GM23338 (cell line): ENCODE measurements at regions not wholly inside any gene's neighbourhood (a gene's known extent, or its start where the extent isn't known, plus 50 kb on each side); places are given as distances from the start of the nearest gene placed in this dataset.

ENCODE experiments used
- ATAC-seq: fragments of 200-7000 bp; cut with Tn5 transposase; 3 replicates; pipeline ENCODE4 v1.9.1; 2020
- DNase-seq: peaks from one replicate; pipeline ENCODE4 v3.0.0-alpha.2; 2015; ENCODE audit warnings: low spot score
- H2AFZ ChIP-seq: fragments of 200-600 bp; sonication (generic); 2 replicates; pipeline ENCODE4 v1.8.0; 2016; ENCODE audit warnings: antibody characterized with exemption, mild to moderate bottlenecking, moderate library complexity
- H3F3A ChIP-seq: fragments of 200-600 bp; sonication (generic); replicated peaks from 2 replicates; pipeline ENCODE4 v1.8.0; 2017; ENCODE audit warnings: antibody characterized with exemption, mixed run types, low read depth
- H3K27ac ChIP-seq: fragments of 200-600 bp; sonication (generic); 2 replicates; pipeline ENCODE4 v1.6.1; 2016; ENCODE audit warnings: low read depth
- H3K27me3 ChIP-seq: fragments of 200-600 bp; sonication (generic); 2 replicates; pipeline ENCODE4 v1.8.0; 2016; ENCODE audit warnings: mild to moderate bottlenecking, mixed run types, moderate library complexity; ENCODE audit not compliant: insufficient read depth
- H3K36me3 ChIP-seq: fragments of 200-600 bp; sonication (generic); 2 replicates; pipeline ENCODE4 v1.8.0; 2016; ENCODE audit warnings: mild to moderate bottlenecking; ENCODE audit not compliant: insufficient read depth
- H3K4me1 ChIP-seq: fragments of 200-600 bp; sonication (generic); 2 replicates; pipeline ENCODE4 v1.8.0; 2016; ENCODE audit warnings: mild to moderate bottlenecking, moderate library complexity; ENCODE audit not compliant: insufficient read depth
- H3K4me2 ChIP-seq: fragments of 200-600 bp; sonication (generic); 2 replicates; pipeline ENCODE4 v1.7.1; 2017; ENCODE audit warnings: mixed run types
- H3K4me3 ChIP-seq: fragments of 200-600 bp; sonication (generic); 2 replicates; pipeline ENCODE4 v1.6.1; 2016; ENCODE audit warnings: mixed run types
- H3K79me2 ChIP-seq: fragments of 200-600 bp; sonication (generic); replicated peaks from 2 replicates; pipeline ENCODE4 v1.8.0; 2017; ENCODE audit warnings: mild to moderate bottlenecking; ENCODE audit not compliant: insufficient read depth
- H3K9me2 ChIP-seq: fragments of 200-600 bp; sonication (generic); 2 replicates; pipeline ENCODE4 v1.8.0; 2017; ENCODE audit not compliant: insufficient read depth
- H4K20me1 ChIP-seq: fragments of 200-600 bp; sonication (generic); replicated peaks from 2 replicates; pipeline ENCODE4 v1.8.0; 2017; ENCODE audit warnings: mild to moderate bottlenecking; ENCODE audit not compliant: insufficient read depth
- H3K27ac Mint-ChIP-seq: 2 replicates; pipeline ENCODE4 v1.8.0; 2020; ENCODE audit warnings: inconsistent platforms, mild to moderate bottlenecking, moderate library complexity, mixed read lengths
- H3K27me3 Mint-ChIP-seq: 3 replicates; pipeline ENCODE4 v1.8.0; 2022; ENCODE audit warnings: low read depth, mild to moderate bottlenecking, moderate library complexity, mixed read lengths, inconsistent platforms; ENCODE audit not compliant: insufficient read depth, poor library complexity
- H3K36me3 Mint-ChIP-seq: 3 replicates; pipeline ENCODE4 v1.8.0; 2021; ENCODE audit warnings: low read depth, mild to moderate bottlenecking, inconsistent platforms, moderate library complexity, mixed read lengths
- H3K4me1 Mint-ChIP-seq: 3 replicates; pipeline ENCODE4 v1.8.0; 2020; ENCODE audit warnings: mild to moderate bottlenecking, inconsistent platforms, mixed read lengths
- H3K4me3 Mint-ChIP-seq: 3 replicates; pipeline ENCODE4 v1.8.0; 2021; ENCODE audit warnings: moderate library complexity, mild to moderate bottlenecking, inconsistent platforms, mixed read lengths
- H3K9me3 Mint-ChIP-seq: 3 replicates; pipeline ENCODE4 v1.8.0; 2020; ENCODE audit warnings: moderate library complexity, mild to moderate bottlenecking, inconsistent platforms, mixed read lengths
- CREB1 ChIP-seq: fragments of 250-450 bp; sonication (Bioruptor Pico); IDR thresholded peaks from 2 replicates; pipeline ENCODE4 v1.5.0; 2020; ENCODE audit warnings: low read depth, mild to moderate bottlenecking, moderate library complexity
- EZH2 ChIP-seq: fragments of 200-600 bp; sonication (generic); IDR thresholded peaks from one replicate; pipeline ENCODE4 v1.8.0; 2017; ENCODE audit warnings: antibody characterized with exemption, mild to moderate bottlenecking, low read depth; ENCODE audit not compliant: unreplicated experiment
- NANOG ChIP-seq: IDR thresholded peaks from 2 replicates; pipeline ENCODE4 v1.6.1; 2016; ENCODE audit warnings: antibody characterized with exemption, borderline replicate concordance
- POLR2AphosphoS5 ChIP-seq: IDR thresholded peaks from 2 replicates; pipeline ENCODE4 v1.6.1; 2016; ENCODE audit warnings: antibody characterized with exemption, low read depth
- STAT1 ChIP-seq: IDR thresholded peaks from one replicate; pipeline ENCODE4 v1.6.1; 2016; ENCODE audit warnings: antibody characterized with exemption; ENCODE audit not compliant: unreplicated experiment
- ZNF114 ChIP-seq: fragments of 250-450 bp; sonication (Bioruptor Pico); IDR thresholded peaks from 2 replicates; pipeline ENCODE4 v1.5.0; 2020; ENCODE audit warnings: mild to moderate bottlenecking, moderate library complexity
- TF ChIP-seq, protein P1 (sequence below), 2 experiments: fragments of 200-600 bp in 1 of 2; sonication (generic) in 1 of 2; conservative IDR thresholded peaks; 2 replicates each; pipeline versions ENCODE4 v1.5.1 to v1.6.1; 2016 to 2017; ENCODE audit warnings: antibody characterized with exemption in 2 of 2, low read depth in 2 of 2, mild to moderate bottlenecking in 2 of 2, moderate library complexity in 1 of 2
- TF ChIP-seq, protein P2 (sequence below): fragments of 250-450 bp; sonication (Bioruptor Pico); IDR thresholded peaks from 2 replicates; pipeline ENCODE4 v1.5.0; 2020; ENCODE audit warnings: mild to moderate bottlenecking, moderate library complexity

DNA sequence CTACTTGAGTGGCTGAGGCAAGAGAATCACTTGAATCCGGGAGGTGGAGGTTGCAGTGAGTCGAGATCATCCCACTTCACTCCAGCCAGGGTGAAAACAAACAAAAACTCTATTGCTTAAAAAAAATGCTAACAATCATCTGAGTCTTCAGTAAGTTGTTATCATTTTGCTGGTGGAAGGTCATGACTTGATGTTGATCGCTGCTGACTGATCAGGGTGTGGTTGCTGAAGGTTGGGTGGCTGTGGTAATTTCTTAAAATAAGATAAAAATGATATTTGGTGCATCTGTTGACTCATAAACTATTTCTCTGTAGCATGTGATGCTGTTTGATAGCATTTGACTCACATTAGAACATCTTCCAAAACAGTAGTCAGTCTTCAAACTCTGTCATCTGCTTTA lies 349.4 kb upstream of the PAPPA start:
- TF ChIP-seq, protein P1, sequence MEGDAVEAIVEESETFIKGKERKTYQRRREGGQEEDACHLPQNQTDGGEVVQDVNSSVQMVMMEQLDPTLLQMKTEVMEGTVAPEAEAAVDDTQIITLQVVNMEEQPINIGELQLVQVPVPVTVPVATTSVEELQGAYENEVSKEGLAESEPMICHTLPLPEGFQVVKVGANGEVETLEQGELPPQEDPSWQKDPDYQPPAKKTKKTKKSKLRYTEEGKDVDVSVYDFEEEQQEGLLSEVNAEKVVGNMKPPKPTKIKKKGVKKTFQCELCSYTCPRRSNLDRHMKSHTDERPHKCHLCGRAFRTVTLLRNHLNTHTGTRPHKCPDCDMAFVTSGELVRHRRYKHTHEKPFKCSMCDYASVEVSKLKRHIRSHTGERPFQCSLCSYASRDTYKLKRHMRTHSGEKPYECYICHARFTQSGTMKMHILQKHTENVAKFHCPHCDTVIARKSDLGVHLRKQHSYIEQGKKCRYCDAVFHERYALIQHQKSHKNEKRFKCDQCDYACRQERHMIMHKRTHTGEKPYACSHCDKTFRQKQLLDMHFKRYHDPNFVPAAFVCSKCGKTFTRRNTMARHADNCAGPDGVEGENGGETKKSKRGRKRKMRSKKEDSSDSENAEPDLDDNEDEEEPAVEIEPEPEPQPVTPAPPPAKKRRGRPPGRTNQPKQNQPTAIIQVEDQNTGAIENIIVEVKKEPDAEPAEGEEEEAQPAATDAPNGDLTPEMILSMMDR (conservative IDR thresholded peaks at IDR 0.05; ENCODE audit: low read depth in 2 of 2) = no peak
- no peak for TF ChIP-seq STAT1
- TF ChIP-seq, protein P2, sequence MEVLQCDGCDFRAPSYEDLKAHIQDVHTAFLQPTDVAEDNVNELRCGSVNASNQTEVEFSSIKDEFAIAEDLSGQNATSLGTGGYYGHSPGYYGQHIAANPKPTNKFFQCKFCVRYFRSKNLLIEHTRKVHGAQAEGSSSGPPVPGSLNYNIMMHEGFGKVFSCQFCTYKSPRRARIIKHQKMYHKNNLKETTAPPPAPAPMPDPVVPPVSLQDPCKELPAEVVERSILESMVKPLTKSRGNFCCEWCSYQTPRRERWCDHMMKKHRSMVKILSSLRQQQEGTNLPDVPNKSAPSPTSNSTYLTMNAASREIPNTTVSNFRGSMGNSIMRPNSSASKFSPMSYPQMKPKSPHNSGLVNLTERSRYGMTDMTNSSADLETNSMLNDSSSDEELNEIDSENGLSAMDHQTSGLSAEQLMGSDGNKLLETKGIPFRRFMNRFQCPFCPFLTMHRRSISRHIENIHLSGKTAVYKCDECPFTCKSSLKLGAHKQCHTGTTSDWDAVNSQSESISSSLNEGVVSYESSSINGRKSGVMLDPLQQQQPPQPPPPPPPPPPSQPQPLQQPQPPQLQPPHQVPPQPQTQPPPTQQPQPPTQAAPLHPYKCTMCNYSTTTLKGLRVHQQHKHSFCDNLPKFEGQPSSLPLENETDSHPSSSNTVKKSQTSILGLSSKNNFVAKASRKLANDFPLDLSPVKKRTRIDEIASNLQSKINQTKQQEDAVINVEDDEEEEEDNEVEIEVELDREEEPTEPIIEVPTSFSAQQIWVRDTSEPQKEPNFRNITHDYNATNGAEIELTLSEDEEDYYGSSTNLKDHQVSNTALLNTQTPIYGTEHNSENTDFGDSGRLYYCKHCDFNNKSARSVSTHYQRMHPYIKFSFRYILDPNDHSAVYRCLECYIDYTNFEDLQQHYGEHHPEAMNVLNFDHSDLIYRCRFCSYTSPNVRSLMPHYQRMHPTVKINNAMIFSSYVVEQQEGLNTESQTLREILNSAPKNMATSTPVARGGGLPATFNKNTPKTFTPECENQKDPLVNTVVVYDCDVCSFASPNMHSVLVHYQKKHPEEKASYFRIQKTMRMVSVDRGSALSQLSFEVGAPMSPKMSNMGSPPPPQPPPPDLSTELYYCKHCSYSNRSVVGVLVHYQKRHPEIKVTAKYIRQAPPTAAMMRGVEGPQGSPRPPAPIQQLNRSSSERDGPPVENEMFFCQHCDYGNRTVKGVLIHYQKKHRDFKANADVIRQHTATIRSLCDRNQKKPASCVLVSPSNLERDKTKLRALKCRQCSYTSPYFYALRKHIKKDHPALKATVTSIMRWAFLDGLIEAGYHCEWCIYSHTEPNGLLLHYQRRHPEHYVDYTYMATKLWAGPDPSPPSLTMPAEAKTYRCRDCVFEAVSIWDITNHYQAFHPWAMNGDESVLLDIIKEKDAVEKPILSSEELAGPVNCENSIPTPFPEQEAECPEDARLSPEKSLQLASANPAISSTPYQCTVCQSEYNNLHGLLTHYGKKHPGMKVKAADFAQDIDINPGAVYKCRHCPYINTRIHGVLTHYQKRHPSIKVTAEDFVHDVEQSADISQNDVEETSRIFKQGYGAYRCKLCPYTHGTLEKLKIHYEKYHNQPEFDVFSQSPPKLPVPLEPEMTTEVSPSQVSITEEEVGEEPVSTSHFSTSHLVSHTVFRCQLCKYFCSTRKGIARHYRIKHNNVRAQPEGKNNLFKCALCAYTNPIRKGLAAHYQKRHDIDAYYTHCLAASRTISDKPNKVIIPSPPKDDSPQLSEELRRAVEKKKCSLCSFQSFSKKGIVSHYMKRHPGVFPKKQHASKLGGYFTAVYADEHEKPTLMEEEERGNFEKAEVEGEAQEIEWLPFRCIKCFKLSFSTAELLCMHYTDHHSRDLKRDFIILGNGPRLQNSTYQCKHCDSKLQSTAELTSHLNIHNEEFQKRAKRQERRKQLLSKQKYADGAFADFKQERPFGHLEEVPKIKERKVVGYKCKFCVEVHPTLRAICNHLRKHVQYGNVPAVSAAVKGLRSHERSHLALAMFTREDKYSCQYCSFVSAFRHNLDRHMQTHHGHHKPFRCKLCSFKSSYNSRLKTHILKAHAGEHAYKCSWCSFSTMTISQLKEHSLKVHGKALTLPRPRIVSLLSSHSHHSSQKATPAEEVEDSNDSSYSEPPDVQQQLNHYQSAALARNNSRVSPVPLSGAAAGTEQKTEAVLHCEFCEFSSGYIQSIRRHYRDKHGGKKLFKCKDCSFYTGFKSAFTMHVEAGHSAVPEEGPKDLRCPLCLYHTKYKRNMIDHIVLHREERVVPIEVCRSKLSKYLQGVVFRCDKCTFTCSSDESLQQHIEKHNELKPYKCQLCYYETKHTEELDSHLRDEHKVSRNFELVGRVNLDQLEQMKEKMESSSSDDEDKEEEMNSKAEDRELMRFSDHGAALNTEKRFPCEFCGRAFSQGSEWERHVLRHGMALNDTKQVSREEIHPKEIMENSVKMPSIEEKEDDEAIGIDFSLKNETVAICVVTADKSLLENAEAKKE (CRISPR knock-in tag) = no peak
- TF ChIP-seq NANOG = no peak
- TF ChIP-seq EZH2 = no peak
- no peak for TF ChIP-seq CREB1
- TF ChIP-seq POLR2AphosphoS5 = no peak
- no peak for TF ChIP-seq ZNF114 (CRISPR knock-in tag)
- Histone ChIP-seq H4K20me1 (no peaks in the 10 kb centered on the region), H3K4me2 (no peak overlapping the region), H3K9me2 (no peaks in the 10 kb centered on the region), H2AFZ (no peak overlapping the region), H3K36me3 (no peaks in the 10 kb centered on the region), H3F3A (no peaks in the 10 kb centered on the region), H3K4me1 (no peaks in the 10 kb centered on the region; the same call in 1 of the 2 replicates), H3K27ac (no peak overlapping the region), H3K79me2 (no peaks in the 10 kb centered on the region), H3K4me3 (no peak overlapping the region), H3K27me3 (no peaks in the 10 kb centered on the region)
- ATAC-seq (no peak), DNase-seq (no peak)
- no peaks in the 10 kb centered on the region for H3K36me3 Mint-ChIP-seq
- no peak overlapping the region for H3K27ac Mint-ChIP-seq
- H3K27me3 Mint-ChIP-seq = peaks cover 2% of the 10 kb centered on the region
- H3K4me1 Mint-ChIP-seq = peaks cover 5% of the 10 kb centered on the region; the same call in 2 of the 3 replicates
- no peak overlapping the region for H3K4me3 Mint-ChIP-seq
- H3K9me3 Mint-ChIP-seq = peaks cover 7% of the 10 kb centered on the region; the same call in 1 of the 3 replicates
